GM19463 (cell line): ENCODE measurements at regions not wholly inside any gene's neighbourhood (a gene's known extent, or its start where the extent isn't known, plus 50 kb on each side); places are given as distances from the start of the nearest gene placed in this dataset.

Experiments used
- ATAC-seq: cut with Tn5 transposase; IDR thresholded peaks from one replicate; pipeline ENCODE4 v1.9.1; 2021; ENCODE audit warnings: mild to moderate bottlenecking, moderate library complexity; ENCODE audit not compliant: unreplicated experiment

DNA sequence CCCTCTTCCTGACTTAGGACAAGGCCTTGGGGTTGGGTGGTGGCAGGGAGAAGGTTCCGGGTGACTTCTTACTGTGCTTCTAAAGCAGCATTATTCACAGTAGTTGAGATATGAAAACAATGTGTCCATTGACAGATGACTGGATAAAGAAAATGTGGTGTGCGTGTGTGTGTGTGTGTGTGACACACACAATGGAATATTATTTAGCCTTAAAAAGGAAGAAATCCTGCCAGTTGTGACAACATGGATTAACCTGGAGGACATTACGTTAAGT, 128.1 kb upstream of the RASGRP1 start:
- ATAC-seq = no peak

DNA sequence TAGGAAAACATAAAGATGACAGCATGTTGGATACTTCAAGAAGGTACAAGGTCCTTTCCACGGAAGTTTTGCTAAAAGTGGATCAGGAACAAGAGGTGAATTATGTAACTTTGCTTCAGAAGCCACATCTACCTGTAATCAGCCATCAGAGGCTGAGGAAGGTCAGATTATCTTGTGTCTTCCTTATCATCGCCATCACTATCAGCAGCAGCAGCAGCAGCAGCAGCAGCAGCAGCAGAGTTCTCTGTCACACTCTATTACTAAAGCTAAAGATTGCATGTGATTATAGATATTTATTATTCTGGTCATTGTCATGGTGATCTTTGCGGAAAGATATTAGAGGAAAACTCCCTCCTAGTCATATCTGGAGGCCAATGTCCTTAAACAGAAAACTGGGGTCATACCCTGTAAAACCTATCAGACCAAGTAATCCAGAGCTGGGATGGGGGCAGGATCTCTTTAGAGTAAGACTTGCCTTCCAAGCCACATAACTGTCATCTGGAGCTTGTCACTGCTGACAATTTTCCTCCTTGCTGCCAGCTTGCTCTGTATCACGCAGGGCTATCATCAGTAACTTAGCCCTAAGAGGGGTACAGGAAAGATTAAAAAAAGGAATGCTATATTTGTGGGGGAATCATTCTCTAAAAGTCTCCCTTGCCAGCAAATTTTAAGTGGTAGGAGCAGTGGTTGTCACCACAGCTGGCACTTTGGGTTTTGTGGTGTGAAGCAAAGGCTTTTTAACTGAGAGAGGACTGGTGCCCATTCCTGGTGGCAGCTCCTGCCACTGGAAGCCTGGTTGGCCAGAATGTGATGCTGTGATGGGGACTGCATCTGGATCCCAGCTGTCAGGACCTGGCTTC, 130.9 kb upstream of the RASGRP1 start:
- no peak for ATAC-seq

DNA sequence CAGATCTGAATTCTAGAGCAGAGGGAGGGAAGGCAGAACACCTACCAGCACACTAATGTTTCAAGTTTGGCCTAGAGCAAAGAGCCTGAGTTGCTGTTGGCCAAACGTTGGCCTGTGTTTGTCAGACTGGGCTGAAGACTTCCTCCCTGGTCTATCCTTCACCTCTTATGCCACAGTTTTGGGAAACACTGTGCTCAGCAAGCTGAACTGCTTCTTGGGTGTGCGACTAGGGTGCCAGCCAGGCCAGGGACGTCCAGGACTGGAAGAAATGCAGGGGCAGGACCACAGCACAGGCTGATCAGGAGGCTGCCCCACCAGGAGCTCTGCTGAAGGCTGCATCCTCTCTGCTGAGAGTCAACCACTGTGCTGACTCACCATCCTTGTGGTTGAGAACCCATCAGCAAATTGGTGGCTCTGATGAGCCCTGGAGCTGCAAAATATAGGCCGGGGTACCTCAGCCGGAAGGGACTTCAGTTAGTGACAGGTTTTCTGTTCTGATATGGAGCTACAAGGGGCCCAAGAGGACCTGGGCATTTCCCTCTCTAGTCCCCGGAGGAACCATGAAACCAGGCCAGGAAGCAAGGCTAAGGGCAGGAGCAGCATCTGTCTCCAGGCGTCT, 131.6 kb upstream of the RASGRP1 start:
- ATAC-seq = peak; percentile 65

DNA sequence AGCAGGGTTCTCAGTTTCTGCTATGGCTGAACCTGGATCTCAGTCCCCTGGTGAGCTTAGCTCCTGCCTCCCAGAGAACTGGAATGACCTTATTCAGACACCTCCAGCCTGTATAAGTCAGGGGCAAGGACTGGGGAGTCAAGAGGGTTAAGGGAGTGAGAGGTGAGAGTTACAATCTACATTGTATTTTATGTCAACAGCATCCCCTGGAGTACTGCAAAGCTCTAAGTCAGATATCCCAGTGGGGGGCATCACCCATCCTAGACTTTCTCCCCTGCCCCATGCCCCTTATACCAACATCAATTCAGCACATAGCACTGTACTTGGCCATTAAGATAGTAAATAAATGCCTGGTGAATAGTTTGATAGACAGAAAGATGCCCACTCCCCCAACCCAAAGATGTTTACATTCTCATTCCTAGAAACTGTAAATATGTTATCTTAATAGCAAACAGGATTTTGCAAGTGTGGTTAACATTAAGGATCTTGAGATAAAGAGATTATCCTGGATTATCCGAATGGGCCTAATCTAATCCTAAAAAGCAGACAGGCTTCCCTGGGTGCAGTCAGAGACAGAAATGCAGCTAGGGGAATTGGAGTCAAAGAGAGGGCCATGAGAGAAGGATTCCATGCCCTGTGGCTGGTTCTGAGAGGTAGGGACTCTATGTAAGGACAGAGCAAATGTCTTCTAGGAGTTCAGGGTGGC, 132.3 kb upstream of the RASGRP1 start:
- ATAC-seq = no peak

DNA sequence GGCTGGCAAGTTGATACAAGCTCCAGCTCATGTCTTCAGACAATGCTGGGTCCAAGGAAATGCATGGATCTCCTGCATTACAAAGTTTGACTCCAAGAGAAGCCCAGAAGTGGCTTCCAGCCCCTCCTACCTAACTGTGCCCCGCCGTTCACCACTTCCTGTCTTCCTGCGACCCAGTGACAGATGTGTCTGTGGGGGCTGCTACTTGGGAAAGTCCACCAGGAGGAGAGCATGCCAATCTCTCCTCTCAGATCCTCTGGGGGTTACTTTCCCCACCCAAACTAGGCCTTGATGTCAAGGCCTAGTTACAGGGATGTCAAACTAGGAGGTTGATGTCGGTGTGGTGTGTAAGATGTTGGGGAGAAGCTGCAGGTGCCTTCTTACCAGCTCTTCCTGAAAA, 133.6 kb upstream of the RASGRP1 start:
- no peak for ATAC-seq

DNA sequence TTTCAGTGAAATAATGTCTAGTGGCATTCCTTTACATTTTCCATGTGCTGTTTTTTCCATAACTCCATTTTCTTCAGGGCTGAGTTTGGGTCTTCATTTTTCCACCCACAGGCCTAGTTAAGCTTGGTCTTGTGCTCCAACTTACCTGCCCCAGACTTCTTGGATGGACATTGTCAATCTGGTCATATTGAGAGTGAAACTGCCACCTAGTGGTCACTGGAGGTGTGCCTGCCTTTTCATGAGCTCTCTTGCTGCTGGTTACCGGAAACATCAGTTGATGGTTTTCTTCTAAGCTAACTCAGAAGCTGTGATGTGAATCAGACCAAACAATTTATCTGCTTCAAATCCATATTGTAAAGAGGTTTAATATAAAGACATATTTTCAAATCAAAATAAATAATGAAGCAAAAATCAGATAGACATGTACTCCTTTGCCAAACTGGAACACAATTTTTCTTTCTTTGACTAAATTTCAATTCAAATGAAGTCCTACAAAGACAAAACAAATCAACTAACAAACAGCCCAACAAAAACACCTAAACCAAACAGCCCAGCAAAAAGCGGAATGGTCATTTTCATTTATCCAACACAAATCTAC, 135.1 kb upstream of the RASGRP1 start:
- ATAC-seq = peak; percentile 41

DNA sequence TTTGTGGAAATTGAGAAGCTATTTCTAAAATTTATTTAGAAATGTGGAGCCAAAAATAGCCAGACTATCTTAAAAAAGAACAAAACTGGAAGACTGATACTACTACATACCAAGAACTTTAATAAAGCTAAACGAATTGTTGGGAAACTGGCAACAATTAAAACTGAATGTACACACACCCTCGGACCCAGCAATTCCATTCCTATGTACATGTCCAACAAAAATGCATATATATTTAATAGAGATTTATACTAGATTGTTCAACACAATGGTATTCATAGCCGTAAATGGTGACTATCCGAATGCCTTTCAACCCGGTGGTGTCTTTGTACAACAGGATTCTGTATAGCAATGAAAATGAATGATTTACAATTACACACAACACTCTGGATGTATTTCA, 136.5 kb upstream of the RASGRP1 start:
- no peak for ATAC-seq

DNA sequence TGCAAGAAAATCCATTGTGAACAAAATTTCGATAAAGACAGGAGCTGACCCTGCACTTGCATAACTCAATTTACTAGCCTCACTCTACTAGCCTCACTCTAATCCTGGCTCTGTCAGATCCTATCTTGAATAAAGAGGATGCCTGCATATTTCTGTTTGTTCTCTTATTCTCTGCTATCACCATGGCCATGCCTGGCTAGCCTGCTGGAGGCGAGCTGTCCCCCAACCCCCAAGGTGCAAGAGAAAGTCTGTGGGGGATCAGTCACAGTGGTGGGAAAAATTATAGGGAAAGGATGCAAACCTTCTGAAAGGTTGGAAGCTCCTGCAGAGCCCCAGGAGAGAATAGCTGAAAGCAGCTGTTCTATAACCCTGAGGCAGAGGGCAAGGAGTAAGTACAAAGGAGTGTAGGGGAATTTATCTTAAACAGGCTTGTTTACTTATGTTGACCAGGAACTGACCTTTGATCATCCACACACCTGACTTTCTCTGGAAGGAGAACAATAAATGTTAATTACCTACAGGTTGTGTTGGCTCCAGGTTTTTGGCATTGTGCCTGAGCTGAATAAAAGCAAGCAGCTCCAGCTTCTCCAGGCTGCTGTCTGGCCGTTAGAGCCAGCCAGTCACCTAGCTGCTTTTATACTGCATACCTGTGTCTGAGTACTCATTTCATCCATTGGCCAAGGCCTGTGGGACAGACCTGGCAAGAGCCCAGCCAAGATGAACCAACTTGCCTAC, 137.7 kb upstream of the RASGRP1 start:
- no peak for ATAC-seq

DNA sequence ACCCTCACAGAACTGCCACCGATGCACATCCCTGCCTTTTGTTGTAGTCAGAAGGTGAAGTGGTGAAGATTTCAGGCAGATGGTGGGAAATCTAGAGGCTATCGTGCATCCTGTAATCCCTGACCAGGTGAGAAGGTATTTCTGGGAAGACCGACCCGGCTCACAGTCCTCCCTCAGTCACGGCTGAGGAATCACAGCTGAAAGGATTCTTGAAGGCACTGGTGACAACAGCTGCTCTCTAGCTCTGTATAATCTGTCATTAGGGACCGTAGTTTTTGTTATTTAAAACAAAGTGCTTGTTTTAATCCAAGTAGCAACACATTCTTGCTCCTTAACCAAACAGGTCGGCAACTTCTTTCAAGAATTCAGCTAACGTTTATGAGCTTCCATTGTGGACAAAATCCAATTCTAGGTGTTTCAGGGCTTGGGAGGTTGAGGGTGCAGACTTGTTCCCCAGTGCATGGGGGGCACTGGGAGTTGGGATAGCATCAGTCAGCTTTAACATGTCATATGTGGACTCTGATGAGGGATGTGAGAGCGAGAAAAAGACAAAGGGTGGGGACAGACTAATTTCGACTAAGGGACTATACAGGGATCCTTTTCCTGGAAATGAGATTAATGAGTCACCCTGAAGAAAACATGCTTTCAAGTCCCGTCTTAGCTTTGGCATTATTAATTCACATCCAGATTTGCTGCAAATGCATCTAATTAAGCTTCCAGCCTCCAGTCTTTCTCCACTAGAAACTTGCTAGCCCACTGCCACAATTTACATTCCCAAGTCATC, 141.0 kb upstream of the RASGRP1 start:
- no peak for ATAC-seq

DNA sequence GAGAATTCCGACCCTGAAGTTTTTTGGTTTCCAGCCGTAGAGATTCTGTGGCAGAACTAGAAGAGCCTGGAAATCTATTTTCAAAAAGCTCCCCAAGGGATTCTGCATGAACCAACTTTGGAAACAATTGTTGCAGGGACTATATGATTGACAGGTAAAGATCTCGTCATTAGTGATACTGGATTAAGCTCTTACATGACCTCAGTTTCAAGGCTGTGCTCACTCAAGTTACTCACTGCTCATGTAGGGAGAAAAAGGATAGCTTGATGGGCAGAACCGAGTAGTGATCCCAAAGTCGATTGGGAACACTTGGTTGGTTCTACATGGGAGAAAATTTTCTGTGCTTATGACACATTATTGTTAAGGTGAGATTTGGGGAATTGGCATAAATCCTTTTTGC, 142.3 kb upstream of the RASGRP1 start:
- no peak for ATAC-seq

DNA sequence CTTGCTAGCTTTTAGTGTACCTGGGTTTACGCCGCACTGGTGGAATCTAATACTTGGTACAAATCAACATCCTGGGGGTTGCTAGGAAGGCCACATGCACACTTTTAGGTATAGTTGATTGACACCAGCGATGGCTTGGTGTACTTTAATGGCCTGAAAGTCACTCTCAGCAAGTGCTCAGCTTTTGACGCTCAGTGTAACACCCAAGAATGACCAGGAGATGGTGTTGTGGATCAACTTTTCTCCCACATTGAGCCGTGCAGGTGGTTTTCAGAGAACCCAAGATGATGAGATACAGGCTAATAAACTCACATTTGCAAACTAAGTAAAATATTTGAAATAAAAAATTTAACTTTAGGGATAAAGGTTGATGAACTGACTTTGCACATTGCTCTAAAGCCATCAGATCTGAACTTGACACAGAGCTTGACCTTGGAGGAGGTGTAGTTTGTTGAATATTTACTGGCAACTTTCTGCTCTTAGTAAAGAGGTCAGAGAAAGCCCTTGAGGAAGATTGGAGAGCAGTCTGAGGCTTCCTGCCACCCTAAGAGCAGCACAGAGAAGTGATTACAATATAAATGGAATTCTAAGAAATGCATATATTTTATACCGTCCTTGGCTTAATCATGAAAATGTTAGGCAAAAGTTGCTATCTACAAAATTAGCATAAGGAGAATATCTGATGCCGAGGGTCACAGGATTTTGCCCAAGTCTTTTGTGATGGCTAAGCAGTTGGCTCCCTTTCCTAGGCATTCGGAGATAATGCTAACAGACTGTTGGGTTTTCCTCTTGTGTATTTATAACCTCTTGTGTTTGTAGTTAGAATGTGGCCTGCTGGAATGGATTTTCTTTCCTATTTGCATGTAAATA, 143.4 kb upstream of the RASGRP1 start:
- peak; percentile 90 for ATAC-seq

DNA sequence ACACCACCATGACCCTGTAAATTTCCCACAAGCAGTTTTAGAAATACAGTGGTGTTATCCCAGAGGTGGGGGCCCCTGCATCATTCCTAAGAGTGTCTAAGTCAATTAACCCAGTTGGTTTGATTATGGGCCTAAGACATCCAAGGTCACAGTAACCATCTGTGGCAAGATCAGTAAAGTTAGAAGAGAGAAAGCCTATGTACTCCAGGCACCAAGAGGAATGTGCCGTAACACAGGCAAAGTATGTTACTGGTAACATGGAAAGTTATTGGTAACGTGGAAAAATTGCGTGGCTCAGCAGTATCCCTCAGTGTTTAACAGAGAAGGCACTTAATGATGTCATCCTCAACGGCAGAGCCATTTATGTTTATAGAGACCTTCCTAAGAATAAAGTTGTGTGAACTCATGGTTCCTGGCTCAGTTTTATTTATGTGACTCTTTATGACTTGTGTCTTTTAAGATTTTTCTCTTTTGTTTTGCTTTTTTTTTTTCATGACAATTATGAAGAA, 144.1 kb upstream of the RASGRP1 start:
- ATAC-seq = no peak

DNA sequence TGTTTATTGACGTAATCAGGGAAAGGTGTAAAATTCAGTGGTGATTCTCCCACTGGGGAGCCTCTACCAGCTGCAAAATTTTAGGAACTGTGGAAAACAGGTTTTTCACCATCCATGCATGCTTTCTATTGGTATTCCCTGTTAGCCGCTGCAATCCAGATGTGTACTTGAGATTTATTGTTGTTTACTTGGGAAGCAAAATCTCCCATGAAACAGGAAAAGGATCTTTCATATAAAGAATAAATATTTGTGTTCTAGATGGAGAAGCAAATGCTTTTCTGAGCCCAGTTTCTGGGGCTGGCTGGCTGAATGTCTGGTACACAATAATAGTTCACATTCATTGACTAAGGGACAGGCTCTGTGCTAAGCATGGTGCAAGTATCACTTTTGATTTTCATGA, 144.6 kb upstream of the RASGRP1 start:
- ATAC-seq = no peak

DNA sequence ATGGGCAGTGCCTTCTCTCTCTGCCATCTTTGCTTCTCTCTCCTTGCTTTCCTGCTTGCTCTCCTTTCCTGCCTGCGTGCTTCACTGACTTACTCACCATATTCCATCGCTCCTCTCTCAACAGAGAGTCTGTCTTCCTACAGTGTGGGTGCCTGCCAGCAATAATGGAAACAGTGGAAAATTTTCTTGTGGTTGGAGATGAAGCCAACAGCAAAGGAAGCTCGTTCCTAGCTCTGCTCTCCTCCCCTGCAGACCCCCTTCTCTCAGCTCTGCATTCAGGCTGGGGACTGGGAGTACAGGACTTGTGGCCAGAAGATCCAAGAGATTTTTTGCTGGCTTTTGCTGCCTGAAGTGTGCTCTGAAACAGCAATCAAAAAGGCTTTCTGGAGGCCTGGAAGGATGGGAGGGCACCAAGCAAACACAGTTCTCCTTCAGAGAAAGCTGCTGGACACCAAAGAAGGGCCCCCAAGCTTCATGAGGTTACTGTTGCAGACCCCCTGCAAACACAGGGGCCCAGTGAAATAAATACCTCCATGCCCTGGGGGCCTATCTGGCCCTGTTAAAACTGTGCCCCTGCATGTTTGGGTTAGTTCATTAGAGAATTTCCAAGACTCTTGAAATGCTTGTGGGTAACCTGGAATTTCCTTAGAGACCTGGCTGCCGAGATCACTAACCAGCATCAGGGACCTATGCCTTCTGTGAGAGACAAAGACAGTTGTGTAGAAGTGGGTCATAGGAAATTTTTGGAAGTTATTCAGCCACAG, 149.9 kb upstream of the RASGRP1 start:
- no peak for ATAC-seq

DNA sequence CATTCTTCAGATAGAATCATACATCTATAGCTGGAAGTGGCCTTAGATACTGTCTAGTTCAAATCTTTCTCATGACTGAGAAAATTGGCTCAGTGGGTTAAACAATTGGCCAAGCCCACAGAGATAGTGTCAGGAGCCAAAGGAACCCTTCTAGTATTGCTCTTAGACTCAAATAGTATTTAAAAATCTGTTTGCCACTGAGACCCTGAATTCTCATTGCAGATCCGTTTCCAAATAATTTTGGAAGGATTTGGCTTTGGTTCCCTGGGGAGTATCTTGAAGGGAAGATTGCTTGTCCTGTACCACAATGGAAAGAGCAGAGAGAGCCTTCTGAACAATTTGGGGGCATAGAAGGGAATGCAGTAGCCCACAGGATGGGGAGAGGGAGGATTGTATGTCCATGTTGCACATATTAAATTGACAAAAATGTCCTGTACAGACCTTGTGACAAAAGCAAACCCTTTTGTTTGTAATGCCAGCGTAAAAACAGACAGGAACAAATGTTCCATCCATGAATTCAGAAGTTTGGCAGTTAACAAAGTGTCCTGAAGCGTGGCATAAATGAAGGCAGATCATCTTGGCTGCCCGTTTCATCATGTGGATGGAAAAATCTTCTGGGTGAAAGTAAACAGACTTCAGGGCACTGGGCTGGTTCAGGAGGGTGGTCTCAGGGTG, 156.4 kb upstream of the RASGRP1 start:
- no peak for ATAC-seq

DNA sequence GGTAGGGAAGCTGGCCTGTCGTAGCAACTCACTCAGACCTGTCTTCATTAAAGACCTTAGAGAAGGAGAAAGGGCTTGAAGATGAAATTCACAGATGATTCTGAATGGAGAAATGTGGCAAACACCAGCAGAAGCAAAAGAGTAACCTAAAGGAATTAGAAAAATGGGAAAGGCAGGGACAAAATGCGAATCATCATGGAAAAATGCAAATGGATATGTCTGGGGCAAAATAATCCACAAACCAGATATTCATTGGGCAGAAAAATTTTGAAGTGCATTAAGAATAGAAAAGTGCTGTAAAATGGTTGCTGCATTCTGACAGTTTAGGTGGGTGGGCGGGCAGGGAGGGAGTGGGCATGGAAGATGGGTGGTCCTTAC, 156.9 kb upstream of the RASGRP1 start:
- ATAC-seq = no peak

DNA sequence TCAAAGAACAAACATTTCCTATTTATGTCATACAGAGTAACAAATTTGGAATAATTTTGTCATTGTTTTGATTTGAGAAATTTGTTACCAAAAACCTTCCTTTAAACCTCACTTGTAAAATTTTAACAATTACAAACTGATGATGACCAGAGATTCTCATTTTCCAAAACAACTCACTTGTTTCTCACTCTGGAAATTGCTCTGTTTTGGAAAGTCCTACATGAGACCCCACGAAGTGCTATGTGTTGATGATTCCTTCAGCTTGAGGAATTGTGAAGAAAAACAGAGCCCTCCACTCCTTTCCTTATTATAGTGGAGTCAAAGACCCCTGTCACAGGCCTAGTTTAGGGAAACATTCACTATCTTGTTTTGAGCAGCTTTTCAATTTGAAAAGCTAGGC, 157.6 kb upstream of the RASGRP1 start:
- ATAC-seq = no peak

DNA sequence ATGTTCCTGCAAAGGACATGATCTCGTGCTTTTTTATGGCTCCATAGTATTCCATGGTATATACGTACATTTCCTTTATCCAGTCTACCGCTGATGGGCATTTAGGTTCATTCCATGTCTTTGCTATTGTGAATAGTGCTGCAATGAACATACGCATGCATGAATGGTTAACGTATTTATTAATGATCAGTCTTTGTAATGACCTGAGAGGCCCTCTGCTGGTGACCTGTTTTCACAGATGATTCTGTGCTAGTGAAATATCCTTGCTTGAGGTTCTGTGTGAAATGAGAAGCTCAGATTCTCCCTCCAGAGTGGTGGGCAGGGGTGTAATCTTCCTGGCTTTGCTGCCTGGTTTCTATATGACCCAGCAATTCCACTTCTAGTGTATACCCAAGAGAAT, 160.2 kb upstream of the RASGRP1 start:
- ATAC-seq = no peak
